Nephron (organoid): ENCODE measurements at regions not wholly inside any gene's neighbourhood (a gene's known extent, or its start where the extent isn't known, plus 50 kb on each side); places are given as distances from the start of the nearest gene placed in this dataset.

Source experiments
- H3K27ac Mint-ChIP-seq, 3 experiments: 2 replicates each; pipeline ENCODE4 v1.8.0; 2020; ENCODE audit warnings: mixed read lengths in 3 of 3, mild to moderate bottlenecking in 2 of 3, moderate library complexity in 1 of 3
- H3K27me3 Mint-ChIP-seq: 2 replicates; pipeline ENCODE4 v1.8.0; 2021; ENCODE audit warnings: low read depth, mild to moderate bottlenecking, moderate library complexity, mixed read lengths
- H3K36me3 Mint-ChIP-seq: 2 replicates; pipeline ENCODE4 v1.8.0; 2020; ENCODE audit warnings: low read depth, mixed read lengths
- H3K4me1 Mint-ChIP-seq: 2 replicates; pipeline ENCODE4 v1.8.0; 2020; ENCODE audit warnings: mixed read lengths
- H3K4me3 Mint-ChIP-seq, 3 experiments: 2 replicates each; pipeline ENCODE4 v1.8.0; 2020; ENCODE audit warnings: mild to moderate bottlenecking in 3 of 3, mixed read lengths in 3 of 3, moderate library complexity in 2 of 3
- H3K9me3 Mint-ChIP-seq: 2 replicates; pipeline ENCODE4 v1.8.0; 2020; ENCODE audit warnings: mixed read lengths
- TF ChIP-seq, protein P1 (sequence below), 3 experiments: fragments of 200-600 bp; sonication (generic); IDR thresholded peaks; one replicate each; pipeline ENCODE4 v1.5.0; 2021; ENCODE audit warnings: antibody characterized with exemption in 3 of 3; ENCODE audit not compliant: unreplicated experiment in 3 of 3

DNA sequence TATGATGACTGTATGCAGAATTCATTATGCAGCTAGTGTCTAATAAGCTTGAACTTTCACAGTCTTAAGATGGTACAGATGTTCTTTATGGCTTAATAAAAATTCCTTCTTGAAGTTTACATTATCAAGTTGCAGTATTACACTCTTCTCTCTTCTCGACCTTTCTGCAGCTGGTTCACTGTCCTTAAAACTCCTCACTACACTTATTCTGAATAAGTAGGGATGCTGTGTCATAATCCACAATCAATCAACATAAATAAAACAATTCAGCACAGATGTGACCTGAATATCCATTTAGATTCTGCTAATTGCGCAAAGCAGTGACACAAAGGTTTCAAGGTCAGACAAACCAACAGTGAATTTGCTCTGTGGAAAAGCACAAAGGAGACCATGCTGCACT is 356.8 kb downstream of the SUCLG1 start:
- no peak overlapping the region for H3K27ac Mint-ChIP-seq
- no peaks in the 10 kb centered on the region for H3K27me3 Mint-ChIP-seq
- no peaks in the 10 kb centered on the region for H3K4me1 Mint-ChIP-seq
- peaks cover 11% of the 10 kb centered on the region for H3K36me3 Mint-ChIP-seq
- H3K4me3 Mint-ChIP-seq: no peak overlapping the region
- peaks cover 37% of the 10 kb centered on the region for H3K9me3 Mint-ChIP-seq
- TF ChIP-seq, protein P1, sequence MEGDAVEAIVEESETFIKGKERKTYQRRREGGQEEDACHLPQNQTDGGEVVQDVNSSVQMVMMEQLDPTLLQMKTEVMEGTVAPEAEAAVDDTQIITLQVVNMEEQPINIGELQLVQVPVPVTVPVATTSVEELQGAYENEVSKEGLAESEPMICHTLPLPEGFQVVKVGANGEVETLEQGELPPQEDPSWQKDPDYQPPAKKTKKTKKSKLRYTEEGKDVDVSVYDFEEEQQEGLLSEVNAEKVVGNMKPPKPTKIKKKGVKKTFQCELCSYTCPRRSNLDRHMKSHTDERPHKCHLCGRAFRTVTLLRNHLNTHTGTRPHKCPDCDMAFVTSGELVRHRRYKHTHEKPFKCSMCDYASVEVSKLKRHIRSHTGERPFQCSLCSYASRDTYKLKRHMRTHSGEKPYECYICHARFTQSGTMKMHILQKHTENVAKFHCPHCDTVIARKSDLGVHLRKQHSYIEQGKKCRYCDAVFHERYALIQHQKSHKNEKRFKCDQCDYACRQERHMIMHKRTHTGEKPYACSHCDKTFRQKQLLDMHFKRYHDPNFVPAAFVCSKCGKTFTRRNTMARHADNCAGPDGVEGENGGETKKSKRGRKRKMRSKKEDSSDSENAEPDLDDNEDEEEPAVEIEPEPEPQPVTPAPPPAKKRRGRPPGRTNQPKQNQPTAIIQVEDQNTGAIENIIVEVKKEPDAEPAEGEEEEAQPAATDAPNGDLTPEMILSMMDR (IDR thresholded peaks at IDR 0.05; ENCODE audit: unreplicated experiment in 3 of 3): no peak

DNA sequence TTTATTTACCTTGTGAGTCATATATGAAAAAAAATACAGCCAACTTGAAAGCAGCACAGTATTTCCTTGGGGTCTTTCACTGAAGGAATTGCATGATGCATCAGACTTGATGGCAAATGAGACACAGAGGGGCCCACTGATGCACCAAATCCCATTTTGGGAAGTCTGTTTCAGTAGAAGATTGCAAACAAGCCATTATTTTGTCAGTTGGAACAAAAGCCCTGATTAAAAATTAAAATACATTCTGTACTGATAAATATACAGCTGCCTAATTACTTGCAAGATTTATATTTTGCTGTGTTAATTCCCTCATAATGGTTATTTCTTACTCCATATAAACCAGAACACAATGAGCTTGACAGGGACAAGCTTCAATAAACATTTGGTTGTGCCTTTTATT is 370.4 kb downstream of the SUCLG1 start:
- Mint-ChIP-seq H3K27me3 (no peaks in the 10 kb centered on the region), H3K9me3 (peaks cover 24% of the 10 kb centered on the region), H3K27ac (no peak overlapping the region), H3K36me3 (no peaks in the 10 kb centered on the region), H3K4me3 (no peak overlapping the region), H3K4me1 (peaks cover 14% of the 10 kb centered on the region)
- TF ChIP-seq, protein P1 (IDR thresholded peaks at IDR 0.05; ENCODE audit: unreplicated experiment in 3 of 3): no peak

DNA sequence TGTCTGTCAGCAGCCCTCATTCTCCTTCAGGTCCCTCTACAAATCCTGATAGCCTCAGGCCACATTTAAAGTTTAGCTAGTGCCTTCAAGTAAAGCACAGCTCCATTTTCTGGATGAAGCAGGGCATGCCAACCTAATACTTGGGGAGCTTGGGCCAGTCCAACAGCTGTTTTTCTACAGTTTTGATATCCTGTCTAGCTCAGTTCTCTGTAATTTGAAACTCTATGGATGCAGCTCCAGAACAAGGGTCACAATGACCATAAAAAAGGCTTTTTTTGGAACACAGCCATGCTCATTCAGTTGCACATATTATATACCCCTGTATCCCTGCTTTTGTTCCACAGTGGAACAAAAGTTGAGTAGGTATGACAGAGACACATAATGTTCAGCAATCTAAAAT is 373.5 kb downstream of the SUCLG1 start:
- Mint-ChIP-seq H3K4me3 (no peak overlapping the region), H3K27ac (no peak overlapping the region), H3K27me3 (no peaks in the 10 kb centered on the region), H3K9me3 (peaks cover 2% of the 10 kb centered on the region), H3K4me1 (peaks cover 14% of the 10 kb centered on the region), H3K36me3 (no peaks in the 10 kb centered on the region)
- TF ChIP-seq, protein P1 (IDR thresholded peaks at IDR 0.05; ENCODE audit: unreplicated experiment in 3 of 3): no peak

DNA sequence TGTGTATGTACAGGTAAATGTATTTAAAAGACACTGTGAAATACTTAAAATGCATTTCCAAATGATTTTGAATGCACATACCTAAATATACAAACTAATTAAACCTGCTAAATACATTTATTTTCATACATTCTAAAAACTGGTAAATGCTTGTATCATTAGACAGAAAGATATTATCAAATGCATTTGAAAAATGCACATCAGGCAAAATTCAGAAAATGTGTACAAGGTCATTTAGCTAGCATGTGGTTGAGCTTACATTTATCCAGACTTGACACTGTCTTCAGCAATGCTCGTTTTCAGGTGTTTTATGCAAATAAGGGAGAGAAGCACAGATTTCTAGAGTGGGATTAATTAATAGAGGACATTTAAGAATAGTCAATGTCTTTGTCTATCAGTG is 374.2 kb downstream of the SUCLG1 start:
- TF ChIP-seq, protein P1 (IDR thresholded peaks at IDR 0.05; ENCODE audit: unreplicated experiment in 3 of 3): no peak
- no peaks in the 10 kb centered on the region for H3K36me3 Mint-ChIP-seq
- peaks cover 2% of the 10 kb centered on the region for H3K9me3 Mint-ChIP-seq
- no peaks in the 10 kb centered on the region for H3K27me3 Mint-ChIP-seq
- H3K27ac Mint-ChIP-seq: no peak overlapping the region
- peaks cover 14% of the 10 kb centered on the region for H3K4me1 Mint-ChIP-seq
- H3K4me3 Mint-ChIP-seq: no peak overlapping the region

DNA sequence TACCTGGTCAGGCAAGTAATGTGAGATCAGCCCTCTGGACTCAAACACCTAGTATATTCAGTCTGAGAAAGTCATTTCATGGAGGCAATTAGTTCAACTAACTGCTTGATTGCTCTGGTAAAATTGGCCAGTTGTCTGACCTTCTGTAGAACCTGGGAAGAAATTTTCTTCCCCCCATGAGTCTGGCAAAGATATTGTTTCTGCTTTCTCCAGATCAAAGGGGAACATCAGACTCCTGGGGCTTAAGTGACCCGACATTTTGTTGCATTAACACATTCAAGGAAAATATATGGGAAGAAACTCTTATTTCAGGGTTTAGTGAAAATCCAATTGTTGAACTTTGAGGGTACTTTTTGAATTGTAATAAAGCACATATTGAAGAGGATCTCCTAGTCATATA is 375.1 kb downstream of the SUCLG1 start:
- TF ChIP-seq, protein P1 (IDR thresholded peaks at IDR 0.05; ENCODE audit: unreplicated experiment in 3 of 3): no peak
- Mint-ChIP-seq H3K4me1 (peaks cover 14% of the 10 kb centered on the region), H3K9me3 (no peaks in the 10 kb centered on the region), H3K36me3 (no peaks in the 10 kb centered on the region), H3K27ac (no peak overlapping the region), H3K4me3 (no peak overlapping the region), H3K27me3 (no peaks in the 10 kb centered on the region)

DNA sequence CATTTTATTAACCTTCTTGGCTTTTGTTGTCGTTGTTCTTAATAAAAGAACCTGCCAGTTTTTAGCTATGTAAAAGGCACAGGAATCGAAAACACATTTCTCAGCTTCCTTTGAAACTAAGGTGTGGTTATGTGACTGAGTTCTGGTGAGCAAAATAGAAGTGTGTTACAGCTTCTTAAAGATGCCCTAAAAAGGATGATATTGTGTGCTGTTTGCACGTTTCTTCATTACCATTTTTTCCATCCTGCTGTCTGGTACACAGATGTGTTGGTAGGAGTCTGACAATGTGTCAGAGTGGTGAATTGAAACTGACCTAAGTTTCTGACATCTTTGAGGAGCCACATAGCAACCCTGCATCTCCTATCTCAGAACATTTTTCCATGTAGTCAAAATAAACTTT is 380.6 kb downstream of the SUCLG1 start:
- no peaks in the 10 kb centered on the region for H3K4me1 Mint-ChIP-seq
- no peaks in the 10 kb centered on the region for H3K27me3 Mint-ChIP-seq
- no peak overlapping the region for H3K27ac Mint-ChIP-seq
- TF ChIP-seq, protein P1 (IDR thresholded peaks at IDR 0.05; ENCODE audit: unreplicated experiment in 3 of 3): no peak
- no peaks in the 10 kb centered on the region for H3K36me3 Mint-ChIP-seq
- no peak overlapping the region for H3K4me3 Mint-ChIP-seq
- H3K9me3 Mint-ChIP-seq: no peaks in the 10 kb centered on the region
